HG02943 (cell line): ENCODE measurements at regions not wholly inside any gene's neighbourhood (a gene's known extent, or its start where the extent isn't known, plus 50 kb on each side); places are given as distances from the start of the nearest gene placed in this dataset.
A peak's percentile ranks its signal among the peaks of the same experiment; 100 is the strongest.

ENCODE experiments used
- ATAC-seq: cut with Tn5 transposase; IDR thresholded peaks from one replicate; pipeline ENCODE4 v1.9.1; 2021; ENCODE audit warnings: mild to moderate bottlenecking, low read depth, moderate library complexity; ENCODE audit not compliant: unreplicated experiment

DNA sequence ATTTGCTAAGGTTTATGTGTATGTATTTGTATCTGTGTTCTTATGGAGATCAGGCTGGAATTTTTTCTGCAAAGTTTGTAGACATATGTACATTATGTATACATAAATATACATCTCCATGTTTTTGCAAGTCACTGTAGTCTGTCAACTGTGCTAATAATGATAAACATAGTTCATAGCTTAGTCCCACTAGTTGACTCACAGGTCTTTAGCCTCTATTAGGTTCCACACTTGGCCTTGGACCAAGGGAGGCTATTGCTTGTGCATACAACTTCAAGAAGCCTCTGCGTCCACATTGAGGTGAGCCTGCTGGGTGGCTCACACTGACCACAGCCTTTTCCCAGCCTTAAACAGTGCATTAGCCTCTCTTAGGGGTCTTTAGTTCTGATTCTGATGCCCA is 243.8 kb upstream of the PEX5L start:
- ATAC-seq, result no peak

DNA sequence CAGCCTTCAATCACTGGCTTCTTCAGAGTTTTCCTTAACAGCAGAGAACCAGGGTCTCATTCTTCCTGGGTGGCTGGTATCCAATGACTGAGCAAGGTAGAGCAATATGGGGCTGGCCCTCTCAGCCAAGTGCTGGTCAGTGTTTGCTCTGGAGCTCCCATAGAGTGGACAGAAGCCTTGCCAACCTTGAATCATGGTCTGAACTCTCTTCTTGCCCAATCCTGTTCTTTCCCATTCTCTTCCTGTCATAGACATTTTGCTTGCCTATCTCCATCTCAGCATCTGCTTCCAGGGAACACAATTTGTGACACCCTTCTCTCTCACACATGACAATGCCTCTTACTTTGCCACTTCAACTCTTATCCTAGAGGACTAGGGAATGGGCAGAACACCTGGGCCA is 245.6 kb upstream of the PEX5L start:
- ATAC-seq, result no peak

DNA sequence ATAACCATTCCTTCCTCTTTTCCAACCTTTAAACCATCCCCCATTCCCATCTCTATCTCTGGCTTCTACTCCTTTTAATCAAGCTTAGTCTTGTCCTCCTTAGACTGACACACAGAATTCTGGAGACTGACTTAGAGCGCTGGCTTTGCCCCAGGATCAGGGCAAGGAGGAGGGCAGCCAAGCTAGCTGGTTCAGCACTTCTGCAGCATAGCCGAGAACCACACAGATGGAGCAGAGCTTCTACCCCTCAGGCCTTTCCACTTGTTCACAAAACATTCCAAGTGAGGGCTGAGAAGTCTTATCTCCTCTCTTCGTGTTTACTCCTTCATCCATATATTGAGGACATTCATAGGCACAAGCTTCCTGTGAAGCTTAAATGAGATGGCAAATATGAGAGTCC is 246.5 kb upstream of the PEX5L start:
- ATAC-seq, result no peak

DNA sequence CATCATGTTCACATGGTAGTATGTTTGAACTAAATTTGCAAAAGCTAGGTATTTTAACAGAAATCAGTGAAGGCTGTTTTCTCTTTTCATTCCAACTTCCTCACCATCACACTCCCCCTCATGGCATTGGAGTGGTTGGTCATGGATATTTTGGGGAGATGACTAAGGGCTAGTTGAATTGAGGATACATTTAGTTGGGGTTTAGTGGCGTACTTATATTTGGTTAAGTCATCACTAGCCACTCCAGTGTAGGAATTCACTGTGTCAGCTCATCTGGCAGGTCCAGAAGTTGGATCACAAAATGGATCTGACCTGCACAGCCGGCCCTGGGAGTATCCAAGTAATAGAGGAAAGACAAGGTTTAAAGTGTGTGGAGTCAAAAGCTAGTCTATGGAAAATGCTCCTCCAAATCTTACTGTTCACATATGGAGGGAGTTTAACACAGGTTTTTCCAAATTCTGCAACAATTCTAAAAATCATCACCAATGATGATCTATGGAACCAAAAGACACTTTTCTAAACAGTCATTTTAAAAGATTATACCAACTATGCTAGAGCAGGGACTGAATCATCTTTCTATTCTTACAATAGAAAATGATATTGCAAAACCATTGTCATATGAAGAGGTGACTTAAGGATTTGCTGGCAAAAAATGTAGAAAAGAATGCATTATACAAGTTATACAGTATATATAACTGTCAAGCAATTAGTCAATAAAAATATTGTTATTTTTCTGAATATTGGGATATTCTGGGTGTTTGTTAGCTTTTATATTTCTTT is 247.8 kb upstream of the PEX5L start:
- ATAC-seq, result no peak

DNA sequence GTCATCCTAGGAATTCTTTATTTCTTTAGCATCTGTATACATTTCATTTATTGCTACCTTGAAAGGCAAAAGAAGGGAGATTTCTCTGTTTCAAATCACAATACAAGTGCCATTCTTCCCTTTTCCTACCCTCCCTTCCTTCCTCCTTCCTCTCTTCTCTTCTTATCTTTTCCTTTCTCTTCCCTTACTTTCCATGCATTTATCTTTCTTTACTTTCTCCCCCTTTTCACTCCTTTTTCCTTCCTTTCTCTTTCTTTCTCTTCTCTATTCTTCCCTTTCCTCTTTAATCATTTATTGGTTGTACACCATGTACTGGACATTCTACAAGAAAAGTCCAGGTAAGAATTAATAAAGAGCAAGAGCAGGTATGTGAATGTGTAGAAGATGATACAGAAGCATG is 251.0 kb upstream of the PEX5L start:
- ATAC-seq, result no peak

DNA sequence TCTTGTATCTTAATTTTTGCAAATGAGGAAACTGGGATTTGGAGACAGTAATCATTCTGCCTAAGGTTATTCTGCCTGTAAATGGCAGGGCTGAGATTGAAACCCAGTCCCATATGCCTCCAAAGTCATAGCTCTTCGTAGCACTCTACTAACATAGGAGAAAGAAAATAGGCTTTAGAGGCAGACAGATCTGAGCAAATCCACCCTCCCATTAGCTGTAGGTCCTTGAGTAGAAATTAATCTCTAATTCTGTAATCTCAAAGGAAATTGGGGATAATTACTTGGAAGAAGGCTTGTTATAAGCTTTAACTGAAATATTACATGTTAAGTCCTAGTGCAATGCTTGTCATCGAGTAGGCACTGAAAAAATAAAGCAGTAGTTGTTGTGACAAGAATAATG is 252.1 kb upstream of the PEX5L start:
- ATAC-seq, result no peak

DNA sequence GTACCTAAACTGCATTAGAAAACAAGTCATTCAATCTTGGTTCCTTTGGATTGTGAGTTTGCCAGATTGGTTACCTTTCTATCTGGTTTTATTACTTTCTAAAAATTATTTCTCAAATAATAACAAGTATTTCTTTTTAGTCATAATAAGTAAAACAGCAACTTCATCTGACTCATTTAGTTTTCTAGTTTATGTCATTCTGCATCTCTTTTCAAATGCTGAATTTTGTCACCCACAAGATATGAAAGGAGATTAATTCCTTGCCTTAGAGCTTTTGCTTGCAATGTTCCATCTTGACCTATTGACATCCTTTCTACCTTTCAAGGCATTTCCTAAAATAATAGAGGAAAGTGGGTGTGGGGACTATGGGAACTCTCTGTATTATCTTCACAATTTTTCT is 253.6 kb upstream of the PEX5L start:
- ATAC-seq, result no peak

DNA sequence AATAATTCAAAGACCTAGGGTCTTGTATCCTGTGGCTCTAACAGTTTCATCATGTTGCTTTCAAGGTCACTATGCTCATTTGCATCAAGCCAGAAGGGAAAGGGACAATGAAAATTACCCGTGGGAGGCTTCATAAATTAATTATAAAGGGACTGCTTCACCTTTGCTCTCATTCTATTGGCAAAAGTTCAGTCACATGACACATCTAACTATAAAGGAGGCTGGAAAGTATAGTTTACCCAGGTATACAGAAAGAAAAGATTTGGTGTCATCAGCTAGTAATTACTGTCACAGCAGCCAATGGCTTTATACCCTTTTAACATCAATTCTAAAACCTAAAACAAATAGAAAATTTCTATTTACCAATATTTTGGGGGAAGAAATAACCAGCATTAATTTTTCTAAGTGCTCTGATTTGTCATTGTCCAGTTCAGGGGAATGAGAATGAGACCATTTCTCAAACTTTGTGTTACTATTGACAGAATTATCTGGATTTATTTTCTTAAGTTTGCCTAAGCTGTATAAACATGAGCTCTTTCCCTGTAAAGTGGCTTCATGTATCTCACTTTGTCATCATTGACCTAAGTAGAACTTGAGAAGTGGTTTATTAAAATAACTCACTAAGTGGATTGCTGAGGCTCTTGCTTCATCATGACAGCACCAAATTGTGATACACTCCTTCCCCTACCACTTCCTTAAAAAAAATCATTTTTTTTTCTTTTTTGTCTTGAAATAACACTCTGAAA is 257.7 kb upstream of the PEX5L start:
- no peak for ATAC-seq

DNA sequence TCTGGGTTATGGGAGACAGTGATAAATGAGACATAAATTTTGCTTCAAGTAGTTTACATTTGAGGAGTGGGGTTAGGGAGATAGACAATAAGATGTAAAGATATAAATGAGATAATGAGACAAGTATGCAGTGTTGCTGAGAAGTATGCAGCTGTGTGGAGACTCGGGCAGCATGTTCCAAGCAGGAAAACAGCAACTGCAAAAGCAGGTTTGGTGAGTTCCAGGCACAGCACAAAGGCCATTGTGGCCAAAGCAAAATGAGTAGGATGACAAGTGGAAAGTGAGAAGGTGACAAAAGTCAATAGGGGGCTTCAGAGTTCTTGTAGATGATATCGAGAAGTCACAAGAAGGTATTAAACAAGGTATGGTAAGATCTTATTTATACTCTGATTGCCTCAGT is 259.1 kb upstream of the PEX5L start:
- ATAC-seq, result no peak

DNA sequence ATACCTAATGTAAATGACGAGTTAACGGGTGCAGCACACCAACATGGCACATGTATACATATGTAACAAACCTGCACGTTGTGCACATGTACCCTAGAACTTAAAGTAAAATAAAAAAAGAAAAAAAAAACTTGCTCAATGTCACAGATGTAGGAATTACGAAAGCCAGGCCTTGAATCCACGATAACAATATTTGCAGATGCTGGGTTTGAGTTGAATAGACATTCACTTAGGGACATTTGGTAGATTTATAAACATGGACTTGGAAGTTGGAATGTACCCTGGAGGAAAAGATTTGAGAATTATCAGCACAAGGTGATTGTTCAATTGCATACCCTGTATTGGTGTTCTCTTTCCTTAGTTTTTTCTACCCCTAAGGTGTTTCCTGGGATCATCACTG is 260.2 kb upstream of the PEX5L start:
- no peak for ATAC-seq

DNA sequence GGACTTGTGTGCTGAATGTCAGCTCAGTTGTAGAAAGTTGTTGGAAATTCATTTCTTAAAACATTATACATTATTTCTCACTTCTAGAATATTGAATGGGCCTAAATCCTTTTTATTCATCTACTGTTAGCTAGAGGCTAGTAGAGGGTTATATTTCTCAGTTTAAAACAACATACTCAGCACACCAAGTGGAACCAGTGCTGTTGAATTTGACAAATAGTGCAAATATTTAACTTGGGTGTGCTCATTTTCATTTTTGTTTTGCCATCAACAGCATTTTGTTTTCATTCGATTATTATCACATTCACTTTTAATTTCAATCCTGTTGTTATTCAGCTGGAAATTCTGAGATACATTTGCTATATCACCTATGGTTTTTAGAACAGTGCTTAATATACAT is 269.4 kb upstream of the PEX5L start:
- ATAC-seq, result no peak

DNA sequence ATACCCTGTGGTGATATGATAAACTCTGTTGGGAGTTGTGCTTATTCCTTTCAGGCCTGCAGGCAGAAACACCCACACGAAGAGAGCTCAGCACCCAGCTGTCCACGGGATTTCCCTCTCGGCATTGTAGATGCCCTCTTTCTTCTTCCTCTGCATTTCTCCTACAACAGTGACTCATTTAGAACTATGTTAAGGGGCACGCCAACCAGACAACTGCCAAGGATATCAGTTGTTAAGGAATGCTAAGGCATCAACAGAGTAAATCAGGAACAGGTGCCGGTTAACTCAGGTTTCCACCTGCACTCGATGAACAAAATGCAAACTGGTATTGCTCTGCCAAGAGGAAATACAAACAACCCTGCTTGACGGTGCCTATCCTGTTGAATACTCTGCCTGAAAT is 270.0 kb upstream of the PEX5L start:
- ATAC-seq, result no peak

DNA sequence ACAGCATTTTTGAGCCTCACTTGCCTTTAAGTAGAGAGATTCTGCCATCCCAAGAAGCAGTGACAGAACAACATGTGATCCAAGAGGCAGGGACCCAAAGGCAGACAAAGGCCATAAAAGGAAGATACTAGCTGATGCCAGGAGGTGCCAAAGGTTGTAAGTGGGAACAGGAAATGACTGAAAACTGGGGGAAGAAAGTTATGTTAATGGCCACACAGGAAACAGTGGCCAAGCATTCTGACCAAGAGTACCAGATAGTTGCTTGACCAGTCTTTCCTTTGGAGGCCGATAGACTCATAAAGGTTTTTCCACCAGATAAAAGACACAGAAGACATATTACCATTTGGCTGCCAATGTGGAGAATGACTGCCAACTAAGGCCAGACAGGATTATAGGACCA is 274.5 kb upstream of the PEX5L start:
- no peak for ATAC-seq

DNA sequence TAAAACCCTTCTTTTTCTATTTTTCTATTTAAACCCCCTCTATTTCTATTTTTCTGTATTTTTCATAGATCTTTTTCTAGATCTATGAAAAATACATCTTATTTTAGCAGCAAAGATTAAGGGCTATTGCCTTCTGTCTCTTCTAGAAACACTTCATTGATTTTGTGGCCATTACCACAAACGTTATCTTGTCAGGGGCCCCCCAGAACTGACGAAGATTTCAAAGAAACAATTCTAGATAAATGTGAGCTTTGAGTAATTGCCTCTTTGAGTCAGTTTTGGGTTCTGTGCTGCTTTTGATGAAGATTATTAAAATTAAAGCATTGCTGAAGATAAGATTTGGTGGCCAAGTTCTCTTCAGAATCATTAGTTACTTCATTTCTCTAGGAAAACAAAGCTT is 279.6 kb upstream of the PEX5L start:
- no peak for ATAC-seq

DNA sequence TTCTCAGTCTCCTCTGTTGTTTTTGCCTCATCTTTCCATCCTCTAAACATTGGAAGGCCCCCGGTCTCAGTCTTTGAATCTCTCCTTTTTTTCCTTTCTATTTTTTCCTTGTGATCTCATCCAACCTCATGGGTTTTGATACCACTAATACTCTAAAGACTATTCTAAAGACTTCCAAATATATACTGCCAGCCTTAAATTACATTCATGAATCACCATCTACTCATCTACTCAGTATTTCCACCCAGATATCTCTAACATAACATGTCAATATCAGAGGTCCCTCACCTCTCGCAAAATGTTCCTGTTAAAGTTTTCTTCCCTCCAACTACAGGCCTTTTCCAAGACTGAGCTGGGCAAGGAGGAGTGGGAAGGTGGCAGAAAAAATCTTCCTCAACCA is 282.5 kb upstream of the TTC14 start:
- ATAC-seq, result no peak

DNA sequence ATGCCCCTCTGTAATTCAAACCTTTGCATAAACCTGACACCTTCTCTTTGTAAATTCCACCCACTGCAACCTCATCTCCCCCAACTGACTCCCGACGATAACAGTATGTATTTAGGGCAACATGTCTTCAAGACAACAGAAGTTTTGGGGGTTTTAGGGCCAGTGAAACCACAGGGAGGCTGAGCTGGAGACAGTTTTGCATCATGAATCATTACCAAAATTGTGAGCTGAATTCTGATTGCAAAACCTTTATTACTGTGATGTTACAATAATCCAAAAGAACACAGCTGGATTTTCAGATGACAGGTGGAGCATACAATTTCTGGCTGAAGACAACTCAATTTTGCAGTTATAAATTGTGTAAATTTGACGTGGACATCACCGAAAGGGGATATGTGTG is 281.3 kb upstream of the TTC14 start:
- ATAC-seq, result no peak

DNA sequence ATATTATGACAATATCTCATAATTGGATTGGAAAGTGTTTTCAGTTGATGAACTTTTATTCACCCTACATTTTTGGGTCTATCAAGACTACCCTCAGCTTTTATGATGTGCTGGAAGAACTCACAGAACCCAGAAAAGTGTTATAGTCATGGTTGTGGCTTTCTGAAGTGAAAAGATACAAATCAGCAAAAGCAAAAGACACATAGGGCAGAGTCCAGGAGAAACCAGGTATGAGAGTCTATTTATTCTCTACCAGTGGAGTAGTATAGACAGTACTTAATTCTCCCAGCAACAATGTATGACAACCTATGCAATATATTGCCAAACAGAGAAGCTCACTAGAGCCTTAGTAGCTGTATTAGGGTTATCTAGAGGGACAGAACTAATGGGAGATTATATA is 280.4 kb upstream of the TTC14 start:
- no peak for ATAC-seq

DNA sequence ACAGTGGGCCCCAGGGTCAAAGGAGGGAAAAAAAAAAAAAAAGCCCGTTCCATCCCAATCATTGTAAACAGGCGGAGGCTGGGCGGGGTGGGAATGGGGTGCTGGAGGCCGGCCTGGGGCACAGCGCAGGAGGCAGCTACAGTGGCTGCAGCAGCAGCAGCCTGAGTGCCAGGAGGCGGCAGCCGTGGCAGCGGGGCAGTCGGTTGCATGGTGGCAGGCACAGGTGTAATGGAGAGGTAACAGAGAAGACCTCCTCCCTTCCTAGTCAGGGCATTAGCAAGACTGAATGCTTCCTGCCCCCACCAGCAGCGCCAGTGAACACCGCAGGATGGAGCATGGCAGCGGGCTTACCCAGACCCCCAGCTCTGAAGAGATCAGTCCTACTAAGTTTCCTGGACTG is 279.1 kb upstream of the TTC14 start:
- ATAC-seq, result no peak

DNA sequence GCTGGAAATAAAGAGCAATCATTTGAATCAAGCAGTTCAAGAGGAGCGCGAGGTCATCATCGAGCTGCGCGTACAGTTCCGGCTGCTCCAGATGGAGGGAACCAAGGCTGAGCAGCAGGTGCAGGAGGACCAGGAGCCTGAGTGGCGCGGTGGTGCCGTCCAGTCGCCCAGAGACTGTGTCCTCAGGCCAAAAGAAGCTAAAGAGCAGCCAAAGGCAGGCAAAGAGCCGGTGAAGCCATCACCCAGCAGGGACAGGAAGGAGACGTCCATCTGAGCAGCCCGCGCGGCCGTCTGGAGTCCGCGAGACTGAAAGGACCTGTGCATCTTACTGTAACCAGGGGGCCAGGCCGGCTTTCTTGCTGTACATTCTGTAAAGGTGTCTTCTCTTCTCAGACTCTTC is 277.2 kb upstream of the TTC14 start:
- no peak for ATAC-seq

DNA sequence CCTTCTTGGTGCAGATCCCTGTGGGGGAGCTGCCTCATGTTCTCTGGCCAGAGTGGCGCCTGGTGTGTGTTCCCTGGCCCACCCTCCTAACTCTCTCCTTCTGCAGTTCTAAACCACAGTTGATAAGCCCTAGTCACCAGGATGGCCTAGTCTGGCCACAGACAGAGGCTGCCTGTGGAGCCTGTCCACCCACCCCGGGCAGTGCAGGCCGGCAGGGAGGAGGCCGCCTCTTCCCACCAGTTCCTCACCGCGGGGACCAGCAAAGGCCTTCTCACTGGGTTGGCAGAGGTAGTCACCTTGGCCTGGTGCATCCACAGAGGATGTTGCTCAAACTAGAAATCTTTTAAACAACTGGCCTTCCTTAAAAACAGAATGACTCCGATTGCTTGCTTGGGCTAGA is 276.4 kb upstream of the TTC14 start:
- no peak for ATAC-seq

DNA sequence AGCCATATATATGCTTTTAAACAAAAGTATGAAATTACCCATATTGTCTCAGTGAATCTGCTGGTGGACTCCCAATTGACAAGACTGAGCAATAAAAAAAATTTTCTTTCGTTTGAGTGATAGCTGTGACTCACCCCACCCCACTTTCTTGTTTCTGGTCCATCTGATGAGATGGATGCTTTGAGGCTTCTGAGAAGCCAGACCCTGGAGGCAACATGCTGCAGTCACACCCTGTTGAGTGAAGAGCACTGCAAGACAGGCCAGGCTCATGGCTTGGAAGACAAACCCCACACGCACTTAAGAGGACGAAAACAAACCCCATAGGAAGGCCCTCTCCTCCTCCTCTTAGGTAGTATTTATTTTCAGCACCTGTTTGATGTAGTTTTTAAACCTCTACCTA is 276.0 kb upstream of the TTC14 start:
- no peak for ATAC-seq

DNA sequence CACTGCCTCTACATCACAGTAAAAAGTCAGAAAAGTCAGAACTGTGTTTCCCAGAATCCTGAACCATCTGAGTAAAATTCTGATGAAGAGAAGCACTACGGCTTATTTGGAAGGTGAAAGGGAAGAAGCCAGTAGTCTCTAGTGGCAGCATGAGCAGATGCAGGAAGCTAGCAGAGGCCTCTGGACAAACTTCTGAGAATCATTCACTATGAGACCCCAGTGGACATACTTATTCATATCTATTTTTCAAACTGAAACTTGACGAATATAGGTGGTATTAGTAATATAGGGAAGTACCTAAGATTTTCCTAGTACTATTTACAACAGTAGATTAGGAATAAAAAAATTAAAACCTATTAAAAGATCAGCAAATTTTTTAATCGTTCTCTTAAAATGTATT is 272.8 kb upstream of the TTC14 start:
- ATAC-seq, result peak; percentile 73
